ENCODE measurements at regions not wholly inside any gene's neighbourhood (a gene's known extent, or its start where the extent isn't known, plus 50 kb on each side); places are given as distances from the start of the nearest gene placed in this dataset.

DNA sequence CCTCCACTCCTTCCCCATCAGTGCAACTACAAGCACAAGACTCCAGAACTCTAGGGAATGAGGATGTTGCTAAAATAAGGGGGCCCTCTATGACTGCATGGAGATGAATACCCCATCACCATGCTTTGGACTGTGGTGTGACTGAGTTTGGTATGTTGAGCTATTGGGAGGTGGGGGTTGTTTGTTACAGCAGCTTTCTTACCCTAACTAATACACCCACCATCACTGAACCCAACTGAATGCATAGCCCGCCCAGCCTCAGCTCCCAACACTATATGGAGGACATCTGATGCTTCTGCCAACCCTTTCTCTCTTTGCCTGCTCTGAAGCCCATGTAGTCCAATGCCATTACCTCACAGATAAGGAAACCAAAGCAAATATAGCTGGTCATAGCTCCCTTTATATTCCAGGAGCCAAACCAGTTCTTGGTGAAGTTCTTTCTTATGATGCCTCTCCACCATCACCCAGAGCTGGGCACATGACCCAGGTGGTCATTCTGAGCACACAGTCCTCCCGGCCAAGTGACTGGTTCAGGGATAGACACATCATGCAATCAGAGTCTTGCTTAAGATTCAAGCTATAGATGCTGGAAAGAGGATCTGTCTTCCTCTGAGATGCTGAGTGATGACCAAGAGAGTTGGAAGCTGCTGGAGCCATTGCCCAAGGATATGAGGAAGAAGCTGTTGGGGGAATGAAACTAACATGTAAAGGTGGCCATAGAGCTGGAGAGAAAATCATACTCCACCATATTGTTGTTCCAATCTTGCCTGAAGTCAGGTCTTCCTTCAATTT is 155.6 kb upstream of the HAAO start:
- DNase-seq: no peak

DNA sequence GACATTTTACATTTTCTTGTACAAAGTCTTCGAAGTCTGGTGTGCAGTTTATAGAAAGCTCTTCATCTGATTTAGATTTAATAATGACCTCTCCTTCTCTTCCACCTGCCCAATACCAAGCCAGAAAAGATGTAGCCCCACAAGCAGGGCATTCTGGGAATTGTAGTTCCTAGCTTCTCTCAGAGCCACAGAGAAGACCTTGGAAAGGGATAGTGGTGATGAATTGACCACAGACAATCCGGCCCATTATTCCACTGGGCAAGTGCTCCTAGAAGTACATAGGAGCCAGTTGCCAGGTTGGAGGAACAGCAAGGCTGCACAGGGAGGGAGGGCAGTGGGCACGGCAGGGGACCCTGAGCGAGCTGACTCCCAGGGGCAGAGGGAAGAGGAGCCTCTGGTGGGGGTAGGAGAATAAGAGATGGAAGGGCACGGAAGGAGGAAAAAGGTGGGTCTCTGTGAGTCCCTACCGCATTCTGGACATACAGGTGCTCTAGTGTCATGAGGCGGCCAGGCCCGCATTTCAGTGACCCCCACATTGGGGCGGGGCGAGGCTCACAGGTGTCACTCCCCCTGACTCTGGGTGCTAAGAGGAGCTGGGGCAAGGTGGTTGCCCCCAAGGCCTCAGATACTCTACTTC is 152.5 kb upstream of the HAAO start:
- no peak for DNase-seq

DNA sequence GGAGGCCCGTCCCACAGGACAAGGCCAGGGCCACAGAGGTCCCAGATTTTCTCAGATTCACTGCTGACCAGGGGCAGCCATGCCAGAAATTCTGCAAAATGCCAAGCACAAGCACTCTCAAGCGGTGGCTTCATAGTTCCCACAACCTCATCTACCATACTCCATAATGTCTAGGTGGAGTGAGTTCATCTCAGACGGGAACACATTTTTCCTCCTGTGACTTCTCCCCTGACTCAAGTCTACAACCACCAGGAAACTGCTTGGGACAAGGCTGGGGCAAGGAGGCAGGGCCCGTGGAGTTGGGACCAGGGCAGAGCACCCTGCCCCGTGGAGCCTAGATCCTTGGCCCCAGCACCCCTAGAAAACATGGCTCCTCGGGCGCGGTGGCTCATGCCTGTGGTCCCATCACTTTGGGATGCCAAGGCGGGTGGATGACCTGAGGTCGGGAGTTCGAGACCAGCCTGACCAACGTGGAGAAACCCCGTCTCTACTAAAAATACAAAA is 150.7 kb upstream of the HAAO start:
- no peak for DNase-seq

DNA sequence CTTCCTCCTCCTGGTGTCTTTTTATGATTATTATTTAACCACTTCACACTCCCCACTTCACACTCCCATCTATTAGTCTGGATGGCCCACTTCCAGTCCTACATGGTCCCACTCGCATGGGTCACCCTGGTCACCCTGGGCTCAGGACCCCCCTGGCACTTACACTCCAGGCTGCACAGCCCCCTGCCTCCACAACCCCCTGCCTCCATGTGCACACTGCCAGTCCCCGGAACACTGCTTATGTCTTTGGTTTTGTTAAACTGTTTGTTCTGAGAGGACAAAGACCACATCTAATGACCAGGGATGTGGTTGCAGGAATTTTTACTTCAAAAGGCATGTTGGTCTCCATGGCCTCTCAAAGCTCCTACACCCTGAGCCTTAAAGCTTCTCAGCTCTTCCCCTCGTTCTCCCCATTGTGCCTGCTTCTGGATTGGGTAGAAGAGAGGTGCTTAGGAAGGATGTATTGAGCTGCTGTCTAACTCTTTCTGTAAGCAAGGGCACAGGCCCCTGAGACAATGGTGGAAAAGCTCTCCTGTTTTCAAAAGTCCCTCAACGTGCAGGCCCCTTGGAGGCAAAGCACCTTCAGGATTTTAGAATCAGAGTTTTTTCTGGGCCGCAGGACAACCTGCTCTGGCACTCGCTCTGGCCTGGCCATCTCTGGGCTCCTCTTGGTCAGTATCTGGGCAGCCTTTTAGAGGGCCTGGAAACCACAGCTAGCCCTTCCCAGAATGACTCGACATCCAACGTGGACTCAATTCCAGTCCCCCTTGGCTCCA is 150.0 kb upstream of the HAAO start:
- DNase-seq: no peak

DNA sequence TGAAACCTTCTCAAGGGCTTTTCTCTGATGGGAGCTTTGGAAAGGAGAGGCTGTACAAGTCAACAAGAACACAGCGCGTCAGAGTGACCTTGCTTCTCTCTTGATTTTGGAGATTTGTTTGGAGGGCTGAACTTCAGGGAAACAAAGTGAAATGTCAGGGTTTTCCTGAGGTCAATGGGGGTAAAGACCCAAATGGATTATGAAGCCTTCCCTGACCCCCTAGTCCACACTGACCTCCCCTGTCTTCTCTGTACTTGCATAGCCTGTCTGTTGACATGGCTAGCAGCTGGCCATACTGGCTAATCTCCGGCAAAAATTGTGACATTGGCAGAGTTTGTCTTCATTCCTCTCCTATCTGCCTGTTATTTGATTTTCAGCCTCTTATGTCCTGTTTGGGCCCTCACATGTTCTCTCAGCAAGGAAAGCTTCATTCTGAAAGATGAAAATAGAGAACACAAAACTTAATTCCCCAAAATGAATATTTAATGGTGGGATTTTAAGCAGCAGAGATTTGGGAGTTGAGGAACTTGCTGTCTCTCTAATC is 149.3 kb upstream of the HAAO start:
- no peak for DNase-seq

DNA sequence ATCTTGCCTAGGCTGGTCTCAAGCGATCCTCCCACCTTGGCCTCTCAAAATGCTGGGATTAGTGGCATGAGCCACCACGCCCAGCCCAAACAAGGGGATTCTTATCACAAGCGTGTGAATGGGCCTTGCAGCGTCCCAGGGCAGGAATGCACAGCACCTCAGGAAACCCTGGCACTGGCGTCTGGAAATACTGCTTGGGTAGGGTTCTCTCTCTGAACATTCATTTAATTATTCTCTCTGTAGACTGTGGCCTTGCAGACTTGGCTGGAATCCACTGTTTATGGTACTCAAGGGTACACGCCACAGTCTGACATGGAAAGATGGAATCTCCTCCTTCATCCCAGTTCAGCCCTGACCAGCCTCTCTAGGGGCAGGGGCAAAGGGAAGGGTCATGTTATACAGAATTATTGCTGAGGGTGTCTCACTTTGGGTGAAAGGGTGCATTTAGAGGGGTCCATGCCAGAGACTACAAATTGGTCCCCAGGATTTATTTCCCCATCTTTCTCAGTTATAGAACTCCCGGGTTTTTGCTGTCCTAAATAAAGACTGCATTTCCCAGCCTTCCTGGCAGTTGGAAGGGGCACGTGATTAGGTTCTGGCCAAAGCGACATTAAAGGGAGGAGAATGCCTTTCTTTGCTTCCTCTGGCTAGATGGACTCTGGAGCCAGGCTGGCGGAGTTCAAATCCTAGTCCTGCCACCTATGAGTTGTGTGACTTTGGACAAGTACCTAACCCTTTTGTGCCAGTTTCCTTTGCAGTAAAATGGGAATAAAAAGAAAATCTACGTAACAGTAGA is 147.2 kb upstream of the HAAO start:
- no peak for DNase-seq

DNA sequence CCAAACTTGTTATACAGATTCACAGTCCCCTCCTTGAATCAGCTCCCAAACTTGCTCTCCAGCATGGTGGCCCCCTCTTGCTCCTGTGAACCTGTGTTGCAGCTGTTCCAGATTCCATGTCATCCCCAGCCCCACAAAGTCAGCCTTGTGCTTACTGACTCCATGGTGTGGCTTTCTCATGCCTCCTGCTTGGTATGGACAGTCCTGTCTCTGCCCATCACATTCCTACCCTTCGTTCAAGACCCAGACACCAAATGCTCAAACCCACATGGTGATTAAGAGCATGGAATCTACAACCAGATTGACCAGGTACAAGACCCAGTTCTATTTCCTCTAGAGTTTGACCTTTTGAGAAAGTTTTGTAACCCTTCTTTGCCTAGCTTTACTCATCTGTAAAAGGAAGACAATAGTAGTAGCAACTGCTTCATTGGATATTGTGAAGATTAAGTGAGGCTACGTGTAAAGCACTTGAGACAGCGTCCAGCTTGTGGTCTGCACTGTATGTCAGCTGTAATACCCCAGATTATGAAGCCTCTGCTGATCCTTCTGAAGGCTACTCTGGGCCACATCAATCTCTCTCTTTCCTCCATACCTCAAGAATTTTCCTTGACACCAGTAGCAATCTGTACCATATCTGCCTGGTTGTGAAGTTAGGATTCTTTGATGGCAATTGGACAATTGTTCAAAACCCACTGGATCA is 146.4 kb upstream of the HAAO start:
- no peak for DNase-seq

DNA sequence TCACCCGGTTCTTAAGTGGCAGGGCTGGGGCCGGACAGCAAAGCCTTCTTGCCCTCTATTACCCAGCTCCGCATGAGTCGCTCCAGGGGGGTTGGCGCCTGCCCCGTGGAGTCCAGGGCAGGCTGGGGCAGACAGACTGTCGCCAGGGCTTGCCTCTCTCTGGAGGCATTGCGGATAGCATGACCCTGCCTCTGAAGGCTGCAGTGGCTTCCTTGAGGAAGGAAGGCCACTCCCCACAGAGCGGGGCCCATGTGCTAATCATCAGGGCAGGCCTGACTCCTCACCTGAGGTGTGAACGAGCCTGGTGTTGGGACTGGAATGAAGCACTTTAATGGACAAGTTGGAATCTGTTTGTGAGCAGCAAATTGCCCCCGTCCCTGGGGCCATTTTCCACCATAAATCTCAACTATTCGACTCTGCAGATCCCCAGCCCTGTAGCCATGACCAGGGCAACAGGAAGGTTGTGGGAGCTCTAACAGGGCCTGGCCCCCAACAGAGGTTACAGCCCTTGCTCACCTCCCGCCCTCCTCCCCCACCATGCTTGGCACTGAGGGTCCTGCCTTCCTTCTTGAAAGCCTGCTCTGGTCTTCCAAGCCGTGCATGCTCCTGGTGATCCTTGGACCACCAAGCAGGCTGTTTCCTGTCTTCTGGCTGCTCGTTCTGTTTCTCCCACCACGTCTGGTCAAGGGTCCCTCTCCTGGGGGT is 144.9 kb upstream of the HAAO start:
- no peak for DNase-seq

DNA sequence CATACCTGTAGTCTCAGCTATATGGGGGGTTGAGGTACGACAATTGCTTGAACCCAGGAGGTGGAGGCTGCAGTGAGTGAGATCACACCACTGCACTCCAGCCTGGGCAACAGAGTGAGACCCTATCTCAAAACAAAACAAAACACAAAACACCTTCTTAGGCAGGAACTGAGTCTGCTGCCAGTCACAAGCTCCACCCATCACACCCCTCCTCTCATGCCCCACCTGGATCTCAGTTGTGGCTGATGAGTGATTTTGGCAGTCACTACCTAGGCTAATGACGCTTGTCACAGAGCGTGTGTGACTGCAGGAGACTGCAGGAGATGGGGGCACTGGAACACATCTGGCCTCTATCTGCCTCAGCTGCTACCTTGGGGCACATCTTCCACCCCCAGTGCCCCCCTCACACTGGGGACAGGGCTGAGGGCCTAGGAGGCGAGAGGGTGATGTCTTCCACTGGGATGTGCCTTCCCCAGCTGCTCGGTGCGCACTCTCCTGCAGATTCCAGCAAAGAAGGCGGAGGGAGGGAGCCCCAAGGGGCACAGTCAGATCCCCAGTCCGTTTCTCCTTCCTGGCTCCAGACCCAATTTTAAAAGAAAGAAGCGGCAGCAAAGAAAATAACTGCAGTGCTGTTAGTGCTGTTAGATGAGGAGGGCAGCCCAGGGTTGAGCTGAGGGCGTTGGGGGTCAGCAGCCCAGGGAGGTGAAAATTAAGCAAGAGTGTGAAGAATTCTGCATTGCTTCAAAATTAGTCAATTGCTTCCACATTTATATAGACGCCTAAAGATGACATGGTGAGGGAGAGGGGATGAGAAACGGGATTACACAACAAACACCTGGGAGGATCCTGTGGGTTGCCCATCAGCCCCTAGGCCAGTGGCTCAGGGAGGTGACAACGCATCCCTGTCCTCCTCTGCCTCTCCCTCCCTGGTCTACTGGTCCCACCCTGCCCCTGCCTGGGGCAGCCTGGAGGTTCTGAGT is 143.6 kb upstream of the HAAO start:
- no peak for DNase-seq

DNA sequence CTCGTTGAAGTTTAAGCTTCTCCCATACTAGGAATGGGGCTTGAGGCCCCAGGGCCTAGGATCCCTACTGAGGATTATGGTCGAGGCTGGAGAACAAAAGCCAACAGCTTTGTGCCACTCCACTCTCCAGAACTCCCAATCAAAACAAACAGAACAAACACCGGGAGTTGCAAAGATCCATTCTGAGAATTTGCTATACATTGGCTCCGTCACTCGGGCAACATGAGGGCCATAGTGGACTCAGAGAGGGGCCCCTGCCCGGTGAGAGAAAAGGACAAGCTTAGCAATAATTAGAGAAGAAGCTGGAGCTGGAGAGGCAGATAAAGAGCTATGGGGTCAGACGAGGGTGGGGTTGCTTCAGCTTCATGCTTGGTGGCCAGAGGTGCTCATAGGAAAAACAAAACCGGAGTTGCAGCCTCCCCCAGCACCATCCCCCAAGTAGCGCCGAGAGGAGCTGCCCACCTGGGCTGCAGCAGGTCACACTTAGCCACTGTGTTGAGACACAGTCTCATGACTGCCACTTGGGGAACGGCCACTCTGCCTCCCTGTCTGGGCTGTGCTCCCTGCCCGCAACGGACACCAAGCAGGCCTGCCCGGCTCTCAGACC is 142.3 kb upstream of the HAAO start:
- DNase-seq: no peak

DNA sequence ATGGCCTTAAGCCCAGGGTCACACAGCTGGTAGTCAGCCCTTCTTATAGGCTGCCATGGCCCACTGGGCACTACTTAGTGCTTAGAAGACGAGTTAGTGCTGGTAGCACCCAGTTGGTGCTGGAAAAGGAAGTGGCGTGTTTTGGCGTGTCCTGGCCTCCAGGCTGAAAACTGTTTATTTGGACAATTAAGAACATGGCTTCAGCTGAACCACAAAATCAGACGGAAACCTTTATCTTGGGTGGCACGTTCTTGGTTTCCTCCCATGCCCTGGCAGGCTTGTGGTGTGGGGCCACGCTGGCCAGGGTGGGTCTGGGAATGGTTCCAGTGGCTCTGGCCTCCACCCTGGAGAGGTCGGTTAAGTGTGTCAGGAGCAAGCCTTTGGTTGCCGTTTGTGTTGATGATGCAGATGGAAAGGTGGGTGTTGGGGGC is 141.5 kb upstream of the HAAO start:
- DNase-seq: no peak

DNA sequence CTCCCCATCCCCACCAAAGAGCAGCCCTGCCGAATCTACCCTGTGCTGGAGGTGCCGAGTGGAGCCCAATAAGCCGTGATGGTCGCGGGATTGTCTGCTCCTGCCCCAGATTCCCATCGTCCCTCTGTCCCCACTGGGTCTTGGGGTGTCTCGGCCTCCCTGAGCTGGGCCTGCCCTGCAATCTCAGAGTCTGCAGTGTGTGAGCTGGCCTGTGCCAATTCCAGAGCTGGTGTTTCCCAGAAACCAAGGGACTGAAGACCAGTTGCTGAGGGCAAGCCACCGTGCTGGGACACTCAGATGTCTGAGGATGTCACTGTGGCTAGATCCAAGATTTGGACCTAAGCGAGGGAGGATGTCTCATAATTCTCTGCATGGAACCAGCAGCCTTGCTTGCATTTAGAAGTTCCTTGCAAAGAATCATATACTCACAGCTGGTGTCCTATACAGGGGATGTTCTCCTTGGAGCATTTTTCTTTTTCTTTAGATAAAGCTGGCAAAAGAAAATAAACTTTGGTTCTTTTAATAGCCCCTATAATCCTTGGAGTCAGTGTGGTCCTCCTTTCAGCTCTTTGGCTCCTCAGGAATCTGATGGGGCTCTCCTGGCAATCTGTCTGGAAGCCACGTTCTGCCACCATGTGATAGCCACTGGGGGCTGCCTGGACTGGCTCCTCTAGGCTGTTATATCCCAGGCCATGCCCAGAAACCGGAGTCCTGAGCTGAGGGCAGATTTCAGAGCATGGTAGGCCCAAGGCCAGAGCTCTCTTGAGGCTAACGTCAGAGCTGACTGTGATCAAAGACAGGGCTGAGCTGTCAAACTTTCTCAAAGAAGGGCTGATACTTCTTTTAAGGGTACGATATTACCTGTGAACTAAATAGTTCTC is 140.1 kb upstream of the HAAO start:
- DNase-seq: no peak

DNA sequence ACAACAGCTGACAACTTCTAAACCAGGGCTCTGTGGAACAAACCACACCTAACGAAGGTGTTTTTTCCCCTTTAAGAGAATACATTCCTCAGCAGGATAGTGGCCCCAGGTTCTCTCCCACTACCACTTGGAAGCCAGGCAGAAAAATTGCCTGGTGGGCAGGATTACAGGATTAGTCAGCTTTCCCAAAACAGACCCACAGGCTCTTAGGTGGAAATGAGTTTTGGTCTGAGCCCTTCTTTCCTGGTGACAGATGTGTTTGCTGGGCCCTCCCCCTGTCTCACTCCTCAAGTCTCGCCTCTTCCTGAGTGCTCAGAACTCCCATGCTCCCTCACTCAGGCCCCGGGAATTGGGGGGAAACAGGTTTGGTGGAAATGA is 139.4 kb upstream of the HAAO start:
- no peak for DNase-seq

DNA sequence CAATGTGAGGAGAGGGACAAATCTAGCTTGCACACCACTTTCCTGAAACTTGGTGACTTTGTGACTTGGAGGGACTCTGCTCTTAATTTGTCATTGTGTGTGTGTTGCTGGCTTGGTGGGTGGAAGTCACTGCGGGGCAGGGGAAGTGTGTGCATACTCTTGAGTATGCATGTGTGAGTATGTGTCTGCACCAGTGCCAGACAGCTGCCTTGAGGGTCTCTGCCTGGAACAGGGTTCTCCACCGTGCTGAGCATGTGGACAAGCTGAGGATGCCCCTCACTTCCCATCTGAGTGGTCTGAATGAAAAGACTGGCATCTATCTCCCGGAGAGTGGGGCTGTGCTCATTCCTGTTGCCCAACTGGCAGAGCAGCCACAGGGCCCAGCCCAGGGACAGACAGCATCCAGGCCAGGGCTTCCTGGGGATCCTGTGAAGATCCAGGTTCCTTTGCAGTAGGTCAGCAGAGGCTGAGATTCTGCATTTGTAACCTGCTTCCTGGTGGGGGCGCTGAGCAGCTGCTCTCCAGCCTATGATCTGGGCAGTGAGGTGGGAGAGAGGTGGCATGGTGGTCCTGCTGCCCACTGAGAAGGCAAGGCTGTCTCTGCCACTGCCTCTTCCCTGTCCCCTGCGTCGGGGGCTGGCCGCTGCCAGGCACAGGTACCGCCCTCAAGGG is 138.9 kb upstream of the HAAO start:
- no peak for DNase-seq

DNA sequence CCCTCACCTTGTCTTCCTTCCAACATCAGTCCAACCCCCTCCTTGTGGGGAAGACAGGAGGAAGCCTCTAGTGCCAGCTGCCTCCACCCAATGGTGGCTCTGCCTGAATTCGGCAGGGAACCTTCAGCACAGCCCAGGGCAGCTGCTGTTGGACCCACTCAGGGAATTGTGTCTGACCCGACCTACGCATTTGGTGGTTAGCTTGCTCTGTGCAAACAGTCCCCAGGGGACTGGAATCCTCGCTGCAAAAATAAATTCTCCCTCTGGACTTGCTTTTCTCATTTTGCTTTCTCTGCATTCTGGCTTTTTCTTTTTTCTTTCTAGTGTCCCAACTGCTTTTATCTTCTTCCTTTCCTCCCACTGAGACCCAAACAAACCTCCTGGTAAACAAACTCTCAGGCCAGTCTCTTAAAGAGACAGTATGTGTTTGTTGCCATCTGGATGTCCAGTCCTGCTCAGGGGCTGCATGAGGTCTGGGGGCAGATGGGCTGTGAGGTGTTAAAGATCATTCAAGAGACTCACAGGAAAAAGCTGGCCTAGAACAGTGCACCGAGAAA is 137.7 kb upstream of the HAAO start:
- DNase-seq: no peak

DNA sequence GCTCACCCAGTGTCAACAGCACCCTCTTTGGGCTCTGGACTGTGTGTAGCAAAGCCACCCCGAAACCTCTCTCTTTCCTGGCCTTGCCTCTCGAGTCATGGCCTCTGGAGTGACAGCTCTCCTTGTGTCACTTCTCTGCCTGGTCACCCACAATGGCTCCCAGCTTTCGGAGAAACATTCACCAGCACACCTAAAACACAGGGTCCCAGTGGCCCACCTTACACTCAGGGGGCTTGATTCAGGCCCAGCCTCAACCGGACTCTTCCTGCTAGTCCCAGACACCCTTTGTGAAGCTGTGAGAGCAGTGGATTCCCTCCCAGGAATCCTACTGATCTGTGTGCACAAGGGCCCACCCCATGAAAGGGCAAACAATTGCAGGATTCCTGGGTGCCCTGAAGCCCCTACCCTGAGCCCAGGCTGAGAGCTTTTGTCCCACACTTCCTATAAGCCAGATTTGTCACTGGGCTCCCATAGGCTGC is 137.2 kb upstream of the HAAO start:
- DNase-seq: no peak
